ENCODE measurements at regions not wholly inside any gene's neighbourhood (a gene's known extent, or its start where the extent isn't known, plus 50 kb on each side); places are given as distances from the start of the nearest gene placed in this dataset.
A peak's percentile ranks its signal among the peaks of the same experiment; 100 is the strongest.
"Not testable (repeated sequence)": the region's sequence is repeated elsewhere in the genome, so short reads cannot be mapped to it uniquely, and the experiment has no call there.

DNA sequence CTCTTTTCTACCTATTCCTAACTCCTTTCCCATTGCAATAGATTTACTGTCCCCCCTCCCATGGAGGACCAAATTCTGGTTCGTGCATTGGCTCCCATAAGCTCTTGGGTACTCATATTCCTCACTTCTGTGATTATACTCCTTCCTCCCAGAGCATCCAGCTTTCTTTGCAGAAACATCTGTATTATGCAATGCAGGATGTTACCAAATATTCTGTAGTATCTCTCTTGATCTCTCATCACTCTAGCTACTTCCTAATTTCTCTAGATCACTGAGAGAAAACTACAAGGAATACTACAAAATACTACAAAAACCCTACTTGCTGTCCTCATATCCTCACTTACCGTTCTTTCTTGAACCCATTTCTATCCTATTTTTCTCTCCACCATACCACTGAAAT, 395.9 kb upstream of the HS3ST1 start:
- H3K9me3 ChIP-seq (ENCODE audit: low read length), result no peaks in the 10 kb centered on the region
- no peak overlapping the region for H2AFZ ChIP-seq (ENCODE audit: low read depth, low read length)
- no peak overlapping the region for H3K4me3 ChIP-seq (ENCODE audit: low read length)
- H3K36me3 ChIP-seq (ENCODE audit: insufficient read depth, low read length), result no peaks in the 10 kb centered on the region
- H3K4me1 ChIP-seq (ENCODE audit: insufficient read depth, low read length), result peaks cover 10% of the 10 kb centered on the region
- H3K27me3 ChIP-seq (ENCODE audit: insufficient read depth, low read length), result no peaks in the 10 kb centered on the region

DNA sequence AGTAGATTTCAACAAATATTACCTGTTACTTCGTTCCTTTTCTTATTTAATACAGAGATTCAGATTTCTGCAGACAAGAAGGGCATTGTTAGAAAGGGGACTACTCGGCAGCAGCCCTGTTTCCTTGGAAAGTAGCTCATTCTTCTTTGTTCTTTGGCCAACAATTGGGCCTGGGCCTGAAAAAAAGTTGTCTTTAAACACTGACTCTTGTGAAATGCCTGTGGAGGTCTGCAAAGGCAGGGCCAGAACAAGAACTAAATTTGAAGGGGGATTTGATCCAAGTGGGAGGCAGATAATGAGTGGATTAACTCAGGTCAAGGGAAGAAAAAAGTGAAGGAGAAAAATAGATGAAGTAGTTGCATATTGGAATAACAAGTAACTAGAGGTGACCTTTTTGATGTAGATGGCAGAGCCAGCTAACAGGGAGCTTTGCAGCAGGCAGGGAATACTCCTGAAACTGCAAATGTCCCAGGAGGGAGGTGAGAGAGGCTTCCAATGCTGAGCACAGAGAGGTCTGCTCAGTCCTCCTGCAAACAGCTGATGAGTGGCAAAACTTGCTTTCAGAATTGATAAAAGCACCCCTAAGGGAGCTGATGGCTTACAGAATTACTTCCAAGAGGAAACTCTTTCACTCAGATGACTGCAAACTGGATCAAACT, 393.2 kb upstream of the HS3ST1 start:
- no peaks in the 10 kb centered on the region for H3K9me3 ChIP-seq (ENCODE audit: low read length)
- H3K4me3 ChIP-seq (ENCODE audit: low read length), result no peak overlapping the region
- H2AFZ ChIP-seq (ENCODE audit: low read depth, low read length), result peak overlapping the region; percentile 36
- H3K36me3 ChIP-seq (ENCODE audit: insufficient read depth, low read length), result no peaks in the 10 kb centered on the region
- no peaks in the 10 kb centered on the region for H3K27me3 ChIP-seq (ENCODE audit: insufficient read depth, low read length)
- peaks cover 10% of the 10 kb centered on the region for H3K4me1 ChIP-seq (ENCODE audit: insufficient read depth, low read length)

DNA sequence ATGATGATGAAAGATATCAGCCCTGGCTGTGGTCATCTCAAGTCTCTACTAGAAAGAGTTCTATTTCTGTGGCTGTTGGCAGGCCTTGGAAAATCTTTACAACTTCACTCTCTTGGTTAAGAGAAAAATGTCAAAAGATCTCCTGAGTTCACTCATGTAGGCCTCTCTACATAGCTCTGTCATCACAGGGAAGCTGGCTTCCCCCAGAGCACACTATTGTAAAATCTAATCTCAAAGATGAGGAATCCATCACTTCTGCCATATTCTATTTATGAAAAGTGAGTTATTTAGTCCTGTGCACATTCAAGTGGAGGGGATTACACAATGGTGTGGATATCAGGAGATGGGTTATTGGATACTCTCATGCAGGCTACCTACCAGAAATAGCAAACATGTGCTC, 388.4 kb upstream of the HS3ST1 start:
- H3K4me1 ChIP-seq (ENCODE audit: insufficient read depth, low read length), result peaks cover 16% of the 10 kb centered on the region
- H3K36me3 ChIP-seq (ENCODE audit: insufficient read depth, low read length), result no peaks in the 10 kb centered on the region
- H3K9me3 ChIP-seq (ENCODE audit: low read length), result no peaks in the 10 kb centered on the region
- H3K4me3 ChIP-seq (ENCODE audit: low read length), result no peak overlapping the region
- no peak overlapping the region for H2AFZ ChIP-seq (ENCODE audit: low read depth, low read length)
- no peaks in the 10 kb centered on the region for H3K27me3 ChIP-seq (ENCODE audit: insufficient read depth, low read length)

DNA sequence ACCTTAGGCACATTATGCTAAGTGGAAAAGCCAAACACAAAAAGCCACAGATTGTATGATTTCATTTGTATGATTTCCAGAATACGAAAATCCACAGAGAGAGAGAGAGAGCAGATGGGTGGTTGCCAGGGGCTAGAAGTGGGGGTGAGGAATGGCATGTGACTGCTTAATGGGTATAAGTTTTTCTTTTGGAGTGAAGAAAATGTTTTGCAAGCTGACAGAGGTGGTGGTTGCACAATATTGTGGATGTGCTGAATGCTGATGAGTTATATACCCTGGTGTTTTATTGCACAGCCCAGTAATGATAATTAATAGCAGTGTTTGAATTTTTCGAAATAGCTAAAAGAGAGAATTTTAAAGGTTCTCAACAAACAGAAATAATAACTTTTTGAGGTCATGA, 386.1 kb upstream of the HS3ST1 start:
- Histone ChIP-seq H3K4me1 (ENCODE audit: insufficient read depth, low read length) (peaks cover 10% of the 10 kb centered on the region), H3K4me3 (ENCODE audit: low read length) (no peak overlapping the region), H3K27me3 (ENCODE audit: insufficient read depth, low read length) (no peaks in the 10 kb centered on the region), H3K9me3 (ENCODE audit: low read length) (no peaks in the 10 kb centered on the region), H2AFZ (ENCODE audit: low read depth, low read length) (no peak overlapping the region), H3K36me3 (ENCODE audit: insufficient read depth, low read length) (no peaks in the 10 kb centered on the region)

DNA sequence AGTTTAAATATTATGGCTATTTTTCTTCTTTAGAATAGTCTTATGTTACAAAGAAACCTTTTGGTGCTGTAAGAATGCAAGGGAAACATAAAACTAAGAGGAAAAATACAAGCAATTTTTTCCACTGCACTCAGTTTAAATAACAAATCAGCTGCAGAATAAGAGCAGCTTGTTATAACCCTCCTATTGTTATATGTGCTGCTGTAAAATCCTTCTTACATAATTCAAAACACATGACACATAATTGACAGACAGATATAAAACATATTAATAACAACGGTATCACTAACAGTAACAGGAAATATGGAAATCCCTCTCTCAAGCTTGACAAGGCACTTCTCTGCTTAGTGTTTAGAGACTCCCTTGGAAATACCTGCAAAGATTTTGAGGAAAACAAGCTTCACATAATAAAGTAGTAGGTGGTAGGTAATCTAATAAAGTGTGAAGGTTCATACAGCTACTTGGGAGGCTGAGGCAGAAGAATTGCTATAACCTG, 385.3 kb upstream of the HS3ST1 start:
- H3K36me3 ChIP-seq (ENCODE audit: insufficient read depth, low read length), result no peaks in the 10 kb centered on the region
- H2AFZ ChIP-seq (ENCODE audit: low read depth, low read length), result no peak overlapping the region
- H3K9me3 ChIP-seq (ENCODE audit: low read length), result no peaks in the 10 kb centered on the region
- no peak overlapping the region for H3K4me3 ChIP-seq (ENCODE audit: low read length)
- H3K4me1 ChIP-seq (ENCODE audit: insufficient read depth, low read length), result peaks cover 10% of the 10 kb centered on the region
- no peaks in the 10 kb centered on the region for H3K27me3 ChIP-seq (ENCODE audit: insufficient read depth, low read length)

DNA sequence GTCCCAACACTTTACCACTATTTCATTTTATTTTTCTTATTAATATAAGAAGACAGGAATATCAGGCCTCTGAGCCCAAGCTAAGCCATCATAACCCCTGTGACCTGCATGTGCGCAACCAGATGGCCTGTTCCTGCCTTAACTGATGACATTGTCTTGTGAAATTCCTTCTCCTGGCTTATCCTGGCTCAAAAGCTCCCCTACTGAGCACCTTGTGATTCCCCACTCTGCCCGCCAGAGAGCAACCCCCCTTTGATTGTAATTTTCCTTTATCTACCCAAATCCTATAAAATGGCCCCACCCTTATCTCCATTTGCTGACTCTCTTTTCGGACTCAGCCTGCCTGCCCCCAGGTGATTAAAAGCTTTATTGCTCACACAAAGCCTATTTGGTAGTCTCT, 382.8 kb upstream of the HS3ST1 start:
- H3K4me3 ChIP-seq (ENCODE audit: low read length); H3K9me3 ChIP-seq (ENCODE audit: low read length); H3K4me1 ChIP-seq (ENCODE audit: insufficient read depth, low read length); H3K27me3 ChIP-seq (ENCODE audit: insufficient read depth, low read length); H3K36me3 ChIP-seq (ENCODE audit: insufficient read depth, low read length); H2AFZ ChIP-seq (ENCODE audit: low read depth, low read length): not testable (repeated sequence)

DNA sequence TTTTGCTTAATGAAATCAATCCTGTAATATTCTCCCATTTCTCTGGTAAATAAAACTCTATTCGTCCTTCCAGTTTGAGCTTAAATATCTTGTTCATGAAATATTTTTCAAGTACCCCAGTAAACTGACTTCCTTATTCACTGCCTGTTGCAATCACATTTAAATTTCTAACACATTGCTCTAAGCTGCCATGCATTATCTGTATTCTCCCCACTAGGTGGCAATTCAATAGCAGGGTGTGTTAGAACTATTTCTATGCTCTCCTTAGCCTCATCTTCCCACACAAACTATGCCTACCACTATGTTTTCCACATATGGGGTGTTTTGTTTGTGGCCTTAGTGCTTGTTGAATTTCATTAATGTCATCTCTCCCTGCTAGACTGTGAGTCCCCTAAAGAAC, 377.1 kb upstream of the HS3ST1 start:
- no peak overlapping the region for H3K4me3 ChIP-seq (ENCODE audit: low read length)
- H3K4me1 ChIP-seq (ENCODE audit: insufficient read depth, low read length), result peaks cover 9% of the 10 kb centered on the region
- H3K36me3 ChIP-seq (ENCODE audit: insufficient read depth, low read length), result no peaks in the 10 kb centered on the region
- no peak overlapping the region for H2AFZ ChIP-seq (ENCODE audit: low read depth, low read length)
- no peaks in the 10 kb centered on the region for H3K9me3 ChIP-seq (ENCODE audit: low read length)
- H3K27me3 ChIP-seq (ENCODE audit: insufficient read depth, low read length), result no peaks in the 10 kb centered on the region

DNA sequence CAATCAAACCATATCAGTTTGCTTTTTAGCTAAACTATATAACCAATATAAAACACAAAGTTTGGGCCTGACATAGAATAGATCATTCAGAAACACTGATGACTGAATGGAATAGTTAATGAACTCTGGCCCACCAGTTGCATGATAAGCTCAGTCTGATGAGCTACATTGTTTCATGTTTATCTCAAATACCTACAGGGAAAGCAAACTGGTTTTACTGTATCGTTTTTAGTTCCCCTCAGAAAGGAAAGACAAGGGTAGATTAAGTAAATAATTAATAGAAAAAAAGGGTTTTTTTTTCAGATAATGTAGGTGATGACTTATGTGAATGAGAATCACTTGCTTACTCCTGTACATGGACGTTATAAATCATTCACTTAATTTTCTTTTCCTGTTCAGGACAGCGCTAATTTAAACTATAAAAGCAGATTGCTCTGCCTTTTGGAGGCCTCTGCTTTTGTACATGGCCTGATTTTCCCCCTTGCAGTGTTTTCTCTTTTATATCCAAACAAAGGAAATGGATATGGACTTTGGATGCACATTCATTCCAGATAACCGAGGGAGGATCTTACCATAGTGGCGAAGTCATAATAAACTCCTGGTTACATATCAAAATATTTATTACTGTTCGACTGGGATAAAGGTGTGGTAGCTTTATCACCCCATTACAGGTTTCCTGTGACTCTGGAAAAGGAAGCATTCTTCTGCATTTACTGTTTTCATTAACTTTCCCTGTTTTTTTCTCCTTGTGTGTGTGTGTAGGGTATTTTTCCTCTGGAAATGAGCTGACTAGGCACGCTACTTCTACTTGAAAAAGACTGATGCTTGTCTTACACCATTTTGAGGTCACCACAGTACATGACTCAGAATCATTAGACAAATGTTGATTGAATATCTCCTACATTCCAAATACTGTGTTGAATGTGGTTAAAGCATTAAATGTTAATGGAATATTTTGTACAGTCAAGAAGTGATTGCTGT, 373.1 kb upstream of the HS3ST1 start:
- Histone ChIP-seq H3K9me3 (ENCODE audit: low read length) (no peaks in the 10 kb centered on the region), H3K36me3 (ENCODE audit: insufficient read depth, low read length) (no peaks in the 10 kb centered on the region), H3K4me3 (ENCODE audit: low read length) (no peak overlapping the region), H3K27me3 (ENCODE audit: insufficient read depth, low read length) (no peaks in the 10 kb centered on the region), H3K4me1 (ENCODE audit: insufficient read depth, low read length) (peaks cover 9% of the 10 kb centered on the region), H2AFZ (ENCODE audit: low read depth, low read length) (no peak overlapping the region)

DNA sequence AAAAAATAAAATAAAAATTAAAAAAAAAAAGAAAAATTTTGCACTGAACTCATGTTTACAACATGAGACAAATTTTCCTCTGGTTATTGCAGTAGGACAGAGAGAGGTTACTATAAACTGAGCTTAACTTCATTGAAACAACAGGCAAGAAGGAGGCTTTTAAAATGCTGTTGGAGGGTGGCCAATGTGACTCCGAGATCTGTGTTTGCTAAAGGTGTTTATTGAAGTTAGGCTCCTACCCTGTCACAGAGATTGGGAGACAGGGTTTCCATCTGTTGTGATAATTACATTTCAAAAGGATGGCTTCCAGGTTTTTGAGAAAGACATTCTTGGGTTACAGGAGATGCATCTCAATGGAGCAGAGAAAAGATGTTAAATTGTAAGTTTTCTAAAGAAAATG, 370.5 kb upstream of the HS3ST1 start:
- Histone ChIP-seq H3K4me3 (ENCODE audit: low read length) (no peak overlapping the region), H3K36me3 (ENCODE audit: insufficient read depth, low read length) (no peaks in the 10 kb centered on the region), H3K27me3 (ENCODE audit: insufficient read depth, low read length) (no peaks in the 10 kb centered on the region), H3K9me3 (ENCODE audit: low read length) (no peaks in the 10 kb centered on the region), H2AFZ (ENCODE audit: low read depth, low read length) (no peak overlapping the region), H3K4me1 (ENCODE audit: insufficient read depth, low read length) (no peaks in the 10 kb centered on the region)

DNA sequence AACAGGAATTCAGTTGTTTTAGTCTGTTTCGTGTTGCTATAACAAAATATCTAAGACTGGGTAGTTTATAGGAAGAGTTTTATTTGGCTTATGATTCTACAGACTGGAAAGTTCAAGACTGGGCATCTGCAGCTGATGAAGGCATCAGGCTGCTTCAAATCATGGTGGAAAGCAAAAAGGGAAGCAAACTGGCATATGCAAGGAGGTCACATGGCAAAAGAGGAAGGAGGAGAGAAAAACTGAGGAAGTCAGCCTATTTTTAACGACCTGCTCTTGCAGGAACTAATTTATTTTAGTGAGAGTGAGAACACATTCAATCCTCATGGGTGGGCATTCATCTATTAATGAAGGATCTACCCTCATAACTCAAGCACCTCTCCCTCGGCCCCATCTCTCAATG, 363.1 kb upstream of the HS3ST1 start:
- no peaks in the 10 kb centered on the region for H3K9me3 ChIP-seq (ENCODE audit: low read length)
- no peaks in the 10 kb centered on the region for H3K27me3 ChIP-seq (ENCODE audit: insufficient read depth, low read length)

DNA sequence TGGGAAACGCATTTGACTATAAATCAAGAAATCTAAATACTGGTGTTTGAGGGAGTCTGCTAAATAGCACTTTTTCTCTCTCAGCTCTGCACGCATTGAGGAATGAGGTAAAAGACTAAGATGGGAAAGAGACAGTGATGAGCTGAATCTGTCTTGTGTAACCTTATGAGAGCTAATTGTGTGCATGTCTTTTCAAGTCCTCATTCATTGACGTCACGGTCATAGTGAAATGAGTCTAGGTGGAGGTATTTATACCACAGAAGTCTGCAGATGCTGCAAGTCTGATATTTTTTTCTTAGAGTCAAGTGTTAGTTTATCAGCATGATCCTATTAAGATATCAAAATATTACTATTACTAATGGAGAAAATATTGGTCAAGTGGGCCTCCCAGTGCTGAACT, 361.5 kb upstream of the HS3ST1 start:
- no peaks in the 10 kb centered on the region for H3K9me3 ChIP-seq (ENCODE audit: low read length)

More for the DNA sequence above, 363.1 kb upstream of the HS3ST1 start:
- Histone ChIP-seq H3K4me1 (ENCODE audit: insufficient read depth, low read length) (no peaks in the 10 kb centered on the region), H3K36me3 (ENCODE audit: insufficient read depth, low read length) (no peaks in the 10 kb centered on the region), H2AFZ (ENCODE audit: low read depth, low read length) (no peak overlapping the region), H3K4me3 (ENCODE audit: low read length) (no peak overlapping the region)

DNA sequence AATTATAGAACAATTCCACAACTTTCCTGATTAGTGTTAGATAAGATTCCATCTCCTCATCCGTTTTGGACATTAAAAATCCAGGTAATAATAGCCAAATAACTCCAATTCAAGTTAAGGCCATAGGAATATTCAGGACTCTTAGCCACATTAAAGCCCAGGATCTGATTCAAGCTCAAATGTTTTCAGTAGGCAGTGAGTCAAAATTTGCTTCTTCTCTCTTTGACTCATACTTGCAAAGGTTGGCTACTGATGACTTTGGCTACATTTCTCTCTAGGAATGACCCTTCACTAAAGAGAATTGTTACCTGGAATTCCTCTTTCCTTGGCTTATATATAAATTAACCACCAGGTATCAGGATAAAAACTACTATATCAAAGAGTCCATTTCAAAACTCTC, 354.9 kb upstream of the HS3ST1 start:
- no peaks in the 10 kb centered on the region for H3K27me3 ChIP-seq (ENCODE audit: insufficient read depth, low read length)
- no peaks in the 10 kb centered on the region for H3K9me3 ChIP-seq (ENCODE audit: low read length)
- no peaks in the 10 kb centered on the region for H3K4me1 ChIP-seq (ENCODE audit: insufficient read depth, low read length)
- H2AFZ ChIP-seq (ENCODE audit: low read depth, low read length), result no peak overlapping the region
- H3K4me3 ChIP-seq (ENCODE audit: low read length), result no peak overlapping the region
- H3K36me3 ChIP-seq (ENCODE audit: insufficient read depth, low read length), result no peaks in the 10 kb centered on the region

More for the DNA sequence above, 361.5 kb upstream of the HS3ST1 start:
- Histone ChIP-seq H3K4me3 (ENCODE audit: low read length) (no peak overlapping the region), H3K27me3 (ENCODE audit: insufficient read depth, low read length) (no peaks in the 10 kb centered on the region), H3K36me3 (ENCODE audit: insufficient read depth, low read length) (no peaks in the 10 kb centered on the region), H2AFZ (ENCODE audit: low read depth, low read length) (no peak overlapping the region), H3K4me1 (ENCODE audit: insufficient read depth, low read length) (no peaks in the 10 kb centered on the region)

DNA sequence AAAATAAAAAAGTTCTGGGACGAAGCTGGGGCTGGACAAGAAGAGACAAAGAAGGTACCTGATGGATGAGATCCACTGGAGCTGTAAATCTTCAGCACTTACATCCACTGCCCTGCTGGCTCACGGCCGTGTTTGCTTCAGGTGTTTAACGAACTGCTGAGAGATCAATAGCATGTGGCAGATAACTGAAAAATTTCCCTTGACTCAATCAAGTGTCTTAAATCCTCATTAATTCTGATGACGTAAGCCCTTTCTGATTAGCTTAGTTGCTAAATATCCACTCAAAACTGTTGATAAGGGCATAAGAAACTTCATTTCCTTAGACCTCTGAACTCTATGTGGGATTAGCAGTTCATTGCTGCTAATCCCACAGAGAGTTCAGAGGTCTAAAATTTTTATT, 354.2 kb upstream of the HS3ST1 start:
- no peaks in the 10 kb centered on the region for H3K9me3 ChIP-seq (ENCODE audit: low read length)
- H3K36me3 ChIP-seq (ENCODE audit: insufficient read depth, low read length), result no peaks in the 10 kb centered on the region
- H2AFZ ChIP-seq (ENCODE audit: low read depth, low read length), result no peak overlapping the region
- no peaks in the 10 kb centered on the region for H3K27me3 ChIP-seq (ENCODE audit: insufficient read depth, low read length)
- no peak overlapping the region for H3K4me3 ChIP-seq (ENCODE audit: low read length)
- H3K4me1 ChIP-seq (ENCODE audit: insufficient read depth, low read length), result no peaks in the 10 kb centered on the region

All from neuron (in vitro differentiated cells).